ENCODE measurements at regions not wholly inside any gene's neighbourhood (a gene's known extent, or its start where the extent isn't known, plus 50 kb on each side); places are given as distances from the start of the nearest gene placed in this dataset.

DNA sequence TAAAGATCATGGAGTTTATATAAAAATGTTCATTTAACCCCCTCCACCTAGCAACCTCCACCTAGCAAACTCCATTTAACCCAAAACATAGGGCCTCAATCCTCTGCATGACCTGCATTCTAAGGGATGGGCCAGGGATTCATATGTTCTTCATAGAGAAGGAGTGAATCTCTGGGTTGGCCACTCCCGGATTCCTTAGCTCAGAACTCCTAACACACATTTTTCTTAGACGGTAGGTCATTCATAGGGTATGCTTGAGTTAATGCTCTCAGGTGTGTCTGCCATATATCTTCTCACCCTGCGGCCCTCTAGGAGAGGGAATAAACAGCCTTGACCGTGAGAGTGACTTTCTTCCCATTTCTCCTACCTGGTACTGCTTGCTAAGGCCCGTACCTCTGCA lies 102.0 kb upstream of the IGSF10 start:
- Histone ChIP-seq H3K27me3 (ENCODE audit: control insufficient read depth in 1 of 2, insufficient read depth in 2 of 2, low read length in 2 of 2) (no peaks in the 10 kb centered on the region), H3K9me3 (ENCODE audit: control insufficient read depth in 1 of 2, insufficient read depth in 1 of 2, low read length in 2 of 2) (no peaks in the 10 kb centered on the region), H3K27ac (ENCODE audit: low read depth in 1 of 2, low read length in 2 of 2) (no peak overlapping the region), H3K4me3 (ENCODE audit: low read length) (no peak overlapping the region), H3K4me1 (ENCODE audit: insufficient read depth, low read length) (no peaks in the 10 kb centered on the region), H3K36me3 (ENCODE audit: insufficient read depth, low read length) (no peaks in the 10 kb centered on the region)
- ChIA-PET CTCF (no interaction called here), POLR2A (no interaction called here)
- no peaks in the 10 kb centered on the region for H3K36me3 Mint-ChIP-seq (ENCODE audit: low read depth)
- H3K27ac Mint-ChIP-seq, result no peak overlapping the region
- no peak for DNase-seq
- no peaks in the 10 kb centered on the region for H3K9me3 Mint-ChIP-seq
- H3K27me3 Mint-ChIP-seq, result no peaks in the 10 kb centered on the region
- TF ChIP-seq, protein P1, sequence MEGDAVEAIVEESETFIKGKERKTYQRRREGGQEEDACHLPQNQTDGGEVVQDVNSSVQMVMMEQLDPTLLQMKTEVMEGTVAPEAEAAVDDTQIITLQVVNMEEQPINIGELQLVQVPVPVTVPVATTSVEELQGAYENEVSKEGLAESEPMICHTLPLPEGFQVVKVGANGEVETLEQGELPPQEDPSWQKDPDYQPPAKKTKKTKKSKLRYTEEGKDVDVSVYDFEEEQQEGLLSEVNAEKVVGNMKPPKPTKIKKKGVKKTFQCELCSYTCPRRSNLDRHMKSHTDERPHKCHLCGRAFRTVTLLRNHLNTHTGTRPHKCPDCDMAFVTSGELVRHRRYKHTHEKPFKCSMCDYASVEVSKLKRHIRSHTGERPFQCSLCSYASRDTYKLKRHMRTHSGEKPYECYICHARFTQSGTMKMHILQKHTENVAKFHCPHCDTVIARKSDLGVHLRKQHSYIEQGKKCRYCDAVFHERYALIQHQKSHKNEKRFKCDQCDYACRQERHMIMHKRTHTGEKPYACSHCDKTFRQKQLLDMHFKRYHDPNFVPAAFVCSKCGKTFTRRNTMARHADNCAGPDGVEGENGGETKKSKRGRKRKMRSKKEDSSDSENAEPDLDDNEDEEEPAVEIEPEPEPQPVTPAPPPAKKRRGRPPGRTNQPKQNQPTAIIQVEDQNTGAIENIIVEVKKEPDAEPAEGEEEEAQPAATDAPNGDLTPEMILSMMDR (IDR thresholded peaks at IDR 0.05), result no peak
- no peaks in the 10 kb centered on the region for H3K4me1 Mint-ChIP-seq (ENCODE audit: low read depth)
- ATAC-seq (ENCODE audit: poor library complexity), result no peak
- no peak overlapping the region for H3K4me3 Mint-ChIP-seq
- intact Hi-C loops (cut with DNase I, micrococcal nuclease), result no loop called here

DNA sequence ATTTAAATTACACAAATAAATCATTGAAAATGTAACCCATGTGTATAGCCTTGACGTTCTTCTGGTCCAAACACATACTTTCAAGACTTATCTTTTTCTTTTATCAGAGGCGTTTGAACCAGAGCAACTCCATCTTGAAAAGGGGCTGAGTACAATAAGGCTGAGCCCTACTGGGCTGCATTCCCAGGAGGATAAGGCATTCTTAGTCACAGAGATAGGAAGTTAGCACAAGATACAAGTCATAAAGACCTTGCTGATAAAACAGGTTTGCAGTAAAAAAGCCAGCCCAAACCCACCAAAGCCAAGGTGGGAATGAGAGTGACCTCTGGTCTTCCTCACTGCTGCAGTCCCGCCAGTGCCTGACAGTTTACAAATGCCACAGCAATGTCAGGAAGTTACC lies 101.0 kb upstream of the IGSF10 start:
- CTCF ChIA-PET, result no interaction called here
- Mint-ChIP-seq H3K36me3 (ENCODE audit: low read depth) (no peaks in the 10 kb centered on the region), H3K4me3 (no peak overlapping the region), H3K27me3 (no peaks in the 10 kb centered on the region), H3K27ac (no peak overlapping the region), H3K9me3 (no peaks in the 10 kb centered on the region), H3K4me1 (ENCODE audit: low read depth) (no peaks in the 10 kb centered on the region)
- Histone ChIP-seq H3K27me3 (ENCODE audit: control insufficient read depth in 1 of 2, insufficient read depth in 2 of 2, low read length in 2 of 2) (no peaks in the 10 kb centered on the region), H3K9me3 (ENCODE audit: control insufficient read depth in 1 of 2, insufficient read depth in 1 of 2, low read length in 2 of 2) (no peaks in the 10 kb centered on the region), H3K27ac (ENCODE audit: low read depth in 1 of 2, low read length in 2 of 2) (no peak overlapping the region), H3K36me3 (ENCODE audit: insufficient read depth, low read length) (no peaks in the 10 kb centered on the region), H3K4me3 (ENCODE audit: low read length) (no peak overlapping the region), H3K4me1 (ENCODE audit: insufficient read depth, low read length) (no peaks in the 10 kb centered on the region)
- TF ChIP-seq, protein P1 (IDR thresholded peaks at IDR 0.05), result no peak
- DNase-seq, result no peak
- intact Hi-C loops (cut with DNase I, micrococcal nuclease), result no loop called here
- POLR2A ChIA-PET, result no interaction called here
- no peak for ATAC-seq (ENCODE audit: poor library complexity)

DNA sequence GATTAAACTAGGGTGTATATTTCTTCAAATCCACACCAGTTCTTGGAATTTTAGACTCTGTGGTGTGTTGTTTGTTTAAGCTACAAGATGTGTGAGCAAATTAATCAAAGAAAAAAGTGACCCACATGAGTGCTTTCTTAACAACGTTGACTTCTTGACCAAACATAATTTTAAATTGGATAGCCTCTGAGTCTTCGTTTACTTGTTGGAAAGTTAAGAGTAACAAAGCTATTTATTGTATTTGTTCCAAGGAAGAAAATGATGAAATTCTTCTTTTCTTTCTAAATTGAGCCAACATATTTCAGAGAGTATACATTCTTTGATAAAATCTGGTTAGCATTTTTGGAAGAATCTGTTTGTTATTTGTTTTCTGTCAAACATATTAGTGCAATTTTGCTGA lies 99.9 kb upstream of the IGSF10 start:
- H3K27me3 Mint-ChIP-seq, result no peaks in the 10 kb centered on the region
- no peak for ATAC-seq (ENCODE audit: poor library complexity)
- no peaks in the 10 kb centered on the region for H3K4me1 ChIP-seq (ENCODE audit: insufficient read depth, low read length)

More for the DNA sequence above, 99.9 kb upstream of the IGSF10 start:
- H3K36me3 Mint-ChIP-seq (ENCODE audit: low read depth), result no peaks in the 10 kb centered on the region
- Histone ChIP-seq H3K27ac (ENCODE audit: low read depth in 1 of 2, low read length in 2 of 2) (no peak overlapping the region), H3K36me3 (ENCODE audit: insufficient read depth, low read length) (no peaks in the 10 kb centered on the region), H3K4me3 (ENCODE audit: low read length) (no peak overlapping the region), H3K27me3 (ENCODE audit: control insufficient read depth in 1 of 2, insufficient read depth in 2 of 2, low read length in 2 of 2) (no peaks in the 10 kb centered on the region), H3K9me3 (ENCODE audit: control insufficient read depth in 1 of 2, insufficient read depth in 1 of 2, low read length in 2 of 2) (no peaks in the 10 kb centered on the region)
- TF ChIP-seq, protein P1 (IDR thresholded peaks at IDR 0.05), result no peak
- no peaks in the 10 kb centered on the region for H3K4me1 Mint-ChIP-seq (ENCODE audit: low read depth)
- H3K27ac Mint-ChIP-seq, result no peak overlapping the region
- ChIA-PET POLR2A (no interaction called here), CTCF (no interaction called here)
- intact Hi-C loops (cut with DNase I, micrococcal nuclease), result no loop called here
- no peak for DNase-seq
- H3K9me3 Mint-ChIP-seq, result no peaks in the 10 kb centered on the region
- H3K4me3 Mint-ChIP-seq, result no peak overlapping the region
